WERI-Rb-1 (cell line): ENCODE measurements at regions not wholly inside any gene's neighbourhood (a gene's known extent, or its start where the extent isn't known, plus 50 kb on each side); places are given as distances from the start of the nearest gene placed in this dataset.

ENCODE experiments used
- DNase-seq: peaks from one replicate; pipeline ENCODE4 v3.0.0-alpha.2; 2020
- H3K27ac ChIP-seq: fragments of 250-450 bp; sonication (Bioruptor Pico); 2 replicates; pipeline ENCODE4 v1.5.1; 2020; ENCODE audit warnings: mild to moderate bottlenecking, moderate library complexity
- H3K27me3 ChIP-seq: fragments of 250-450 bp; sonication (Bioruptor Pico); 2 replicates; pipeline ENCODE4 v1.5.1; 2021; ENCODE audit warnings: mild to moderate bottlenecking, low read depth, moderate library complexity; ENCODE audit not compliant: insufficient read depth, severe bottlenecking
- H3K36me3 ChIP-seq: fragments of 250-450 bp; sonication (Bioruptor Pico); 2 replicates; pipeline ENCODE4 v1.5.1; 2020; ENCODE audit warnings: mild to moderate bottlenecking, moderate library complexity
- H3K4me3 ChIP-seq: 2 replicates; pipeline ENCODE4 v1.5.1; 2011; ENCODE audit warnings: low read depth, mild to moderate bottlenecking, control low read depth, low read length
- H3K9me3 ChIP-seq: fragments of 250-450 bp; sonication (Bioruptor Pico); 2 replicates; pipeline ENCODE4 v1.5.1; 2021; ENCODE audit warnings: mild to moderate bottlenecking, moderate library complexity; ENCODE audit not compliant: severe bottlenecking
- CTCF ChIP-seq: IDR thresholded peaks from 2 replicates; pipeline ENCODE4 v1.5.1; 2011; ENCODE audit warnings: low read depth, mild to moderate bottlenecking, control low read depth, inconsistent platforms, low read length

GRCh38 chr5:74173665-74174064 is 466.9 kb downstream of the ENC1 start:
- no peak for TF ChIP-seq CTCF
- Histone ChIP-seq H3K9me3 (peaks cover 2% of the 10 kb centered on the region), H3K4me3 (no peak overlapping the region), H3K27ac (no peak overlapping the region), H3K36me3 (no peaks in the 10 kb centered on the region), H3K27me3 (no peaks in the 10 kb centered on the region)
- DNase-seq, result no peak

- DNase-seq, result no peak
- TF ChIP-seq CTCF, result no peak
- Histone ChIP-seq H3K27me3 (no peaks in the 10 kb centered on the region), H3K4me3 (no peak overlapping the region), H3K36me3 (no peaks in the 10 kb centered on the region), H3K27ac (no peak overlapping the region), H3K9me3 (peaks cover 2% of the 10 kb centered on the region)
These were observed 467.3 kb downstream of the ENC1 start for GRCh38 chr5:74173241-74173640.

GRCh38 chr5:74169701-74170100 is 470.8 kb downstream of the ENC1 start:
- no peaks in the 10 kb centered on the region for H3K9me3 ChIP-seq
- no peaks in the 10 kb centered on the region for H3K36me3 ChIP-seq
- TF ChIP-seq CTCF, result no peak
- no peak overlapping the region for H3K27ac ChIP-seq
- no peaks in the 10 kb centered on the region for H3K27me3 ChIP-seq
- no peak for DNase-seq
- H3K4me3 ChIP-seq, result no peak overlapping the region

GRCh38 chr5:74167930-74168315 is 472.6 kb downstream of the ENC1 start:
- no peak overlapping the region for H3K4me3 ChIP-seq
- H3K27ac ChIP-seq, result no peak overlapping the region
- no peaks in the 10 kb centered on the region for H3K27me3 ChIP-seq
- TF ChIP-seq CTCF, result no peak
- no peaks in the 10 kb centered on the region for H3K36me3 ChIP-seq
- DNase-seq, result no peak
- H3K9me3 ChIP-seq, result no peaks in the 10 kb centered on the region

- Histone ChIP-seq H3K27me3 (no peaks in the 10 kb centered on the region), H3K4me3 (no peak overlapping the region), H3K27ac (no peak overlapping the region), H3K36me3 (no peaks in the 10 kb centered on the region), H3K9me3 (no peaks in the 10 kb centered on the region)
- no peak for TF ChIP-seq CTCF
- DNase-seq, result no peak
These were observed 473.2 kb downstream of the ENC1 start for GRCh38 chr5:74167206-74167929.

- DNase-seq, result no peak
- H3K27ac ChIP-seq, result no peak overlapping the region
- no peak overlapping the region for H3K4me3 ChIP-seq
- no peaks in the 10 kb centered on the region for H3K9me3 ChIP-seq
- no peak for TF ChIP-seq CTCF
- H3K36me3 ChIP-seq, result no peaks in the 10 kb centered on the region
- no peaks in the 10 kb centered on the region for H3K27me3 ChIP-seq
These were observed 474.5 kb downstream of the ENC1 start for GRCh38 chr5:74166064-74166463.
